Fibroblast of skin of right biceps (primary cell): ENCODE measurements at regions not wholly inside any gene's neighbourhood (a gene's known extent, or its start where the extent isn't known, plus 50 kb on each side); places are given as distances from the start of the nearest gene placed in this dataset.

Source experiments
- DNase-seq: peaks from one replicate; pipeline ENCODE4 v3.0.0-alpha.2; 2013

DNA sequence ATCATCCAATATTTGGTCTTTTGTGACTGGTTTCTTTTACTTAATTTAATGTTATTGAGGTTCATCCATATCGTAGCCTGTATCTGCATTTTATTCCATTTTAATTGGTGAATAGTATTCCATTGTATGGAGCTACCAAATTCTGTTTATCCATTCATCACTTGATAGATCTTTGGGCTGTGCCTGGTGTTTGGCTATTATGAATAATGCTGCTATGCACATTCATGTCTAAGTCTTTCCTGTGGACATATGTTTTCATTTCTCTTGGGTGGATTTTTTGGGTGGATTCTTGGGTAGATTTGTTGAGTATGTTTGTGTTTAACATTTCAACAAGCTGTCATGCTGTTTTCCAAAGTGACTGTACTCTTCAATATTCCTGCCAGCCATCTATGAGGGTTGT lies 52.5 kb upstream of the NEDD4L start:
- no peak for DNase-seq

DNA sequence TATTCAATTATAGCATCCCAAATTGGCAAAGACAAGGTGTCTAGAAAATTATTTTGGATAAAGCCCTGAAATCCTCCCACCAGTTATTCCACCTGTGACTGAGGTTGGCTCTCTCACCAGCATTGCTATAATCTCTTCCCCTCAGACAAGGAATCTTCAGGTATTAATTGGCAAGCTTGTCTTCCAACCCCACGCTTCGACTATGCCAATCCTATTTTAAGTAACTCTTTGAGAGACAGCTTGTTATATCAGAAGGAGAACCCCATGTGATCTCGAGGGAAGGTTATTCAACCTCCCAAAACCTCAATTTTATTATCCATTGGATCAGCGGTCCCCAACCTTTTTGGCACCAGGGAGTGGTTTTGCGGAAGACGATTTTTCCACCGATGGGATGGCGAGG lies 54.5 kb upstream of the NEDD4L start:
- no peak for DNase-seq

DNA sequence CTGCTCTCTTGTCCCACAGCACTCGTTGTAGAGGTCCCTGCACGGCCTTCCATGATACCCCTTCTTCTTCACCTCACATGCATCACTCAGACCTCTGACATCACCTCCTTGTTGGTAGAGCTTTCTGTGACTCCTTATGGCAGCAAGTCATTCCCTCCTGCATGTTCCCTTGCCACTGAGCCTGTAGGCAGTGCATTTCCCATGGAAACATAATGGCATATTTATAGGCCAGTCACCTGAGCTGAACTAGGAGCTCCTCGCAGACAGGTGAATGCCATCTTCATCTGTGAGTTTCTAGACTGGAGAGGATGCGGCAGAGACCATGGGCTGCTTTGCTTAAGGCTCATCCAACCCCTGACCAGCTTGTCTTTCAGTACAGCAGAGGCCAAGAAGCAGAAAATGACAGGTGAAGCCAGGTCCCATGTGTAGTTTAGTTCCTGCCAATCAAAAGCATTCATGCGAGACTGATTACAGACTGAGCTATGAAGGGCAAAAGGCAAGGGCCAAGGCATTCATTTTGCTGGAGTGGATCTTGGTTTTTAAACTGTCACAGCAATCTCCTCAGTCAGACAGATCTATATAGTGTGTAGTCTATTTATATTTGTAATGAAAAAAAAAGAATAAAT lies 59.4 kb upstream of the NEDD4L start:
- no peak for DNase-seq

DNA sequence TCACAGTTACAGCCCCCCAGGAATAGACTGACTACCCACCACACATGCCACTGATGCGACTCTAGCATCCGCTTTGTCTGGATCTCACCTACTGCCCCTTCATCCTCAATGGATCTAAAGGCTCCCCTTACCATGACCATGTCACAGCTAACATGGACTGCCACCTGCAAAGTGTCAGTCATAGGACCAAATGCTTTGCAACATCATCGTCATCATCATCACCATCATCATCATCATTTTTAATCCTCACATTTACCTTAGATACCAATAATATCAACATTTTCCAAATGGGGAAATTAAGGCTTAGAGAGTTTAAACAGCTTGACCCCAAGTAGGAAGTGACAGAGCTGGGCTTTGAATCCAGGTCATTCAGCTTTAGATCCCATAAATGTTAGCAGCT lies 60.1 kb upstream of the NEDD4L start:
- DNase-seq = no peak

DNA sequence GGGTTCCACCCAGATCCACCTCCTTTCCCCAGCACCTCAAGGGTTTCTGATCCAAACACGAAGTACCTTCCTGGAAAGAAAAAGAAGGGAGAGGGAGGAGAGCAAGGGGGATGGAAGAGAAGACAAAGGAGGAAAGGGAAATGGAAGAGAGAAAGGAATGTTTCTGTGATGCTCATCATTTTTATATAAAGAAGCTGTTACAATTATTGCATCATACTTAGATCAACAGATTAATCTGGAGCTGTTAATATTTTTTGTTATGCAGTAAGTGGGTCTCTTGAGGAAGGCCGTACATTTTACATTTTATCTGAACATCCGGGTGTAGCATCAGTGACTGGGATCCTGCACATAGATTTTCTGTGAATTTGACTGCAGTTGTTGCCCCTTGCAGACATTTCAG lies 60.6 kb upstream of the NEDD4L start:
- DNase-seq = no peak

DNA sequence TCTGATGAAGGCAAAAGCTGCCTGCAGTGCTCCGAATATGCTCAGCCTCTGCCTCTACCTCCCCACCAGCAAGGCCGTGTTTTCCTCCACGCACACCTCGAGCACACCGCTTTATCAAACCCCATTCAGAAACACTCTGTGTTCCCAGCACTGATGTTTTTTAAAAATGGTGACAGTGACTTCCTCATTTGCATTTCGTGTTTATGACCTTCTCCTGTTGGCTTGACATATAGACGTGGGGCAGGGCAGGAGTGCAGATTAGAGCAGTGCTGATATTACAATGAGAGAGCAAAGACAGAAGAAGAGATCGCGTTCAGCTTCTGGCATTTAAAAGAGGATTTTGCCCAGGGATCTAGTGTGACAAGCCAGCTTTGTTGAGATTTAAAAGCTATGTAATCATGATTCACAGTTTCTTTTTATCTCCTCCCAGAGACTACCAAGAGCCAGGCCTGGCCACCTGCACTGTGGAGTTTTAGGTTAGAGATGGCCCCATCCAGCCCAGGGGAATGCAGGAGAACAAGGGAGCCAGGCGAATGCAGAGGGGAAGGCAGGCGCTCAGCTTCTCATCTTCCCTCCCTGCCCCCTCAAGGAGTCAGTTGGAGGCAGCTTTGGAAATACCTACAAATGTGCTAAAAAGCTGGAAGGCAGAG lies 61.5 kb upstream of the NEDD4L start:
- DNase-seq = no peak

DNA sequence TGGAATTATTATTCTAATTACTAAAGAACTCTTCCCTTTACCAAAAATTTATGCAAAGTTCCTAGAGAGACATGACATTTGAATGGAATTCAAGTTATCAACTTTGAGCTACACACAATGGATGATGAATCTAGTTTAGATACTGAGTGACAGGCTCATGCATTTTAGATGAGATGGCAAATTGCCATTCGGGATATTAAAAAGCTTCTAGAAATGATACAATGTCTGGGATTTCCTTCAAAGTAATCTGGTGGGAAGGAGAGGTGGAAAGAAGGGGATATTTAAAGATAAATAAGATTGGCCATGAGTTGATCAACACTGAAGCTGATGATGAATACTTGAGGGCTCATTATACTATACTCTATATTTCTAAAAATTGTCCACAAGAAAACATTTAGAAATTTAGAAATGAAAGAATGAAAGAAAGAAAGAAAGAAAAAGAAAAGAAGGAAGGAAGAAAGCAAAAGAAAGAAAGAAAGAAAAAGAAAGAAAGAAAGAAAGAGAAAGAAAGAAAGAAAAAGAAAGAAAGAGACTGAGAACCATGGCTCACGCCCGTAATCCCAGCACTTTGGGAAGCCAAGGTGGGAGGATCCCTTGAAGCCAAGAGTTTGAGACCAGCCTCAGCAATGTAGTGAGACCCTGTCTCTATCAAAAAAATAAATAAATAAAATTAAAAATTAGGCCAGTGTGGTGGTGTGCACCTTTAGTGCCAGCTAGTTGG lies 62.6 kb upstream of the NEDD4L start:
- DNase-seq = no peak

DNA sequence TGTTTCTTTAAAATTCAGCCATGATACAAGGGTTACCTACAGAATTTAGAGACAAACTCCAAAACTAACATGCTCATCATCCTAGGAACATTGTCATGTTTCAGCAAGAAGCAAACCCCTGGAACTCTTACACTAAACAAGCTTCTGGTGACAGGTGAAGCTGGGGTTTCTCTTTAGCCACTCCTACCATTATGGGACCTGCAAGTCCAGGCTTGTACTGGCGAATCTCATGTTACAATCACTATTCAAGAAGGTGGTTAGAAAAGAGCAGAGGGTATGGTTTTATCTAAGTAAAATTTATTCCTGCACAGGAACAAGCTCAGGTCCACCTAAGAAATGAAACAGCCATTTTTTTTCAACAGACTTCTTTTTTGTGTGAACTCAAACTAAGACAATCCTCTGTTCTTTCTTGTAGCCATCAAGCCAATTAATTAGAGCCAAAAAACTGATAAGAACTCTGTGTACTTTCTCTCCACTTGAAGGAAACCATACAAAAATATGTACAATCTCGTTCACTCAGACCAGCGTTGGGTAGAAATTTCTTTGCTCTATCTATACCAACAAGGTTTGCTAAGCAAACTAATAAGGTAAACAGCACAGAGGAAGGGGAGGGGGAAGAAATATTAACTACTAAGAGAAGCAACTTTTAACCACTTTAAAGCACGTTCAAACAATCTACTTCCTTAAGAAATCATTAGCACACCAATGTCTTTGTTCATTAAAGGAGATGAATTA lies 63.3 kb upstream of the NEDD4L start:
- no peak for DNase-seq

DNA sequence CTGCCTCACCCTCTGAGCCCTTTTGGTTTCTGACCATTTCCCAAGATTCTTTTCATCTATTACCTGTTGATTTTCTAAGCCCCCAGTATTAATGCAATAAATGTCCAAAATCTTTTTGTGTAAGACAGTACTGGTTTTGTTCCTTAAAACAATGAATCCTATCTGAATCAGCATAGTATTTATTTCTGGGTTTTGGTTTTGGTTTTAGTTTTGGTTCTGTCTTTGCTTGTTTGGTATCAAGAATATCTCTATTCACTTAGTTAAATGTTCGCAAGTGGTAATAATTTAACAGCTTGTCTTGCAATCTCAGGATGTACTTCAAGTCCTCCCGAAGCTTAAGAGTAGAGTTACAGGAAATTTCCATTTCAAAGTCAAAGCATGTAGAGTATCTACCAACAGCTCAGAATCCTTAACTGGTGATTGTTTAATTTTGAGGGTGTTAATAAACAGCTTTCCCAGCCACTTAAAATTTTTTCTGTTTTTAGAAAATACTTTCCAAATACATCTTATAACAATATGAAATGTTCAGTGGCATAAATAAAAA lies 67.7 kb upstream of the NEDD4L start:
- DNase-seq = no peak

DNA sequence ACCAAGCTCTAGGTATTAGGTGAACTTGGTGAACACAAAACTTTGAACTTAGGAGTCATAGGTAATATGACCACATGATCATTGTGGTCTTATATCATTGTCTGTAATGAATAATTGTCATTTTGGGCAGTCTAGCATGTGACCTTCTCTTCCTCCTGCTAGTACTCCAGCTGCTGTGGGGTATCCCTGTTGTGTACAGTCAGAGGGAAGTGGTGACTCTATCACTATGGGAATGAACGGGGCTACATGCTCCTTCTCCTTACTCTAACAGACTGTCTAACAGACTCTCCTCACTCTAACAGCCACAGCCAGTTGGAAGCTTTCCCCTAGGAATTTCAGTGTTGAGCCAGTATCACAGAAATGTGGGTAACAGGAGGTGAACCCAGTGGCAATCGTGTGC lies 68.2 kb upstream of the NEDD4L start:
- DNase-seq = no peak

DNA sequence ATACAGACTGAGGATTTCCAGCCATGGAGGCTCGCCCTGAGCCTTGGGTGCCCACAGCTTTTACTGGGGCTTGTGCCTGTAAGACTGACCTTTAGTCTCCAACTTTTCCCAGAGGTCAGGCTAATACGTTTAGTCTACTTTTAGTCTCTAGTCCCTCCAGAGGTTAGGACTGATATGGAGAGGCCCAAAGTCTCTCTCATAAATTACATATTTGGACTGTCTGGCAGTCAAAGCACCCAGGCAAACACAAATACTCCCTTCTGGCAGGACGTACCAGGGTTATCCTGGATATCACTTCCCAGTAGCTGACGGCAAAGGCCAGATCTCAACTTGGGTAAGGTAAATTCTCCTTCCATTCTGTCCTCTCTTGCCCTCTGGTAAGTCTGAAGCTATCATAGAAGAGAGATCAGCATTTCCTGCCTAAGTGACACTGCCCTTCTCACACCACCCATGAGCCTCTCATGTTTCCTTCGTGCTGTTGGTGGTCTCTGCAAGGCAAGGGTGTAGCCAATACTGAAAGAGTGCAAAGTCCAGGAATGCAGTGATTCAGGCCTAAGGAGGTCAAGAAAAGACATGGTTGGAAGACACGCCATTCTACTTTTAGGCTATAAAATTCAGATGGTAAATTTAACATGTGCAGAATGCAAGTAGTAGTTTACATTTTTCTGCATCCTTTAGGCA lies 69.3 kb upstream of the NEDD4L start:
- DNase-seq = no peak

DNA sequence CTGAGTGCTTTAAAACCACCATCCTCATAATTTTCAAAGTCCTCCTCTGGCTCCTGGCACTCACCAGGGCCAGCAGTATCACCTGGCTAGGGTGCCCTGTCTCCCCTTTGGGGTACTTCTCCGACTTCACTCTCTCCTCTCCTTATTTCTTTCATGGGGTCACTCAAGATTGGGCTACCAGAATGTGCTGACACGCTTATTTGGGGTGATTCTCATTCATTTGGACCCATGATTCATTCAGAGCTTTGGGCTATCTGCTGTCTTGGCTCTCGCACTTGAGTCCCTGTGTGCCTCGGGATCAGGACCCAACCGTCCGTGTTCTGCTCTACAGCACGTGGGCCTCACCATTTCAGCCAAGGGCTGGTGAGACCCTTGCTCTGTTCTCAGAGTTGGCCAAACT lies 70.1 kb upstream of the NEDD4L start:
- no peak for DNase-seq

DNA sequence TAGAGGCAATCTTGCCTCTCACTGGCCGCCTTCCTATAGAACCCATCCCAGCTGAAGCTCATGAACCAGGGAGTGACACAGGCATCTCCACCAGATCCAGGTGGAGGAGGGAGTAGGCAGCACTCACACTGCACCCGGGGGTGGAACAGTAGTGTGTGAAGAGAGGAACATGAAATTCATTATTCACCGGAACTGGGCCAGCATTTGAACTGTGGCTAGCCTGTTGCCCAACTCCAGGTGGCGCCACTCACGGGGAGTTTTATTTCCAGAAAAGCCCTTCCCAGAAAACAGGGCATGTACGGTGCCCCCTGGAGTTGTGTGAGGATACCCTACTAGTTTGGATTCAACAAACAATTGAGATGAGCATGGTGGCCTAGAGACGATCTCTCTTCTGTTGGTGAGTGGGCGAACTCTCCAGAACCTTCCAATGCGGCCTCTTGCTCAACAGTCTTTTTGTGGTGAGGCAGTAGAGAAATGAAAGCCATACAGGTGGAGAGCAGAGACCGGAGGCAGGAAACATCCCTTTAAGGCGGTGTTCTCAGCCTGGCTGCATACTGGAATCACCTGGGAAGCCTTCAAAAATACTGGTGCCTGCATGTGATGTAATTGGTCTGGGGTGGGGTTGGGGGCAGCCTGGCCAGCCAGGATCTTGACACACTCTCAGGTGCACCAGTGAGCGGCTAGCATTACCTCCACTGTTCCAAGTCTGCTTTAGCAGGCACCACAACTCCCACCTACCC lies 73.5 kb upstream of the NEDD4L start:
- no peak for DNase-seq

DNA sequence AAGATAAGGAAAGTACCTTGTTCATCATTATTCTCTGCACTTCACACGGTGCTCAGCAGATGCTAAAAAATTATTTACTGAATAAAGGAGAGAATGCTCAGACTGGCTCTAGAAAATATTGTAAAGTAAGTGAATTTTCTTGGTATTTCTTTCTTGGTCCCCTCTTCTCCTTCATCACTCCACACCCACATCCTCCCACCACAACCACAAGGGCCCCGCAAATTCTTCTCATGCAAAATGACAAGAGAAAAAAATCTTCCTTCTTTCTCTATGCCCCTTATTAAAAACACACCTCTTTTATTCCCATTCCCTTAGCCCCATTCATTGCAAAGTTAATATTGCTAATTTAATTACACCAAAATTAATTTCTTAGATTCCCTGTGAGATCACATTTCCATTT lies 74.2 kb upstream of the NEDD4L start:
- DNase-seq = no peak

DNA sequence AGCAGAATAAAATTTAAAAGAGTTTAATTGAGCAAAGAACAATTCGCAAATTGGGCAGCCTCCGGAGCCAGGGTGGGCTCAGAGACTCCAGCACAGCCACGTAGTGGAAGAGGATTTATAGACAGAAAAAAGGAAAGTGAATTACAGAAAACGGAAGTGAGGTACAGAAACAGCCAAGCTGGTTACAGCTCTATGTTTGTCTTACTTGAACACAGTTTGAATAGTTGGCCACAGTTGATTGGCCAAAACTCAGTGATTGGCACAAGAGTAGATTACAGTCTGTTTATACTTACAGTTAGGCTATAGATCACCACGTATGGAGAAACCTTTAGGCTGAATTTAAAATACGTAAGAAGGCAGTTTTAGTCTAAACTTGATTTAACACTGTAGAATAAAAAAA lies 78.8 kb upstream of the NEDD4L start:
- DNase-seq = no peak

DNA sequence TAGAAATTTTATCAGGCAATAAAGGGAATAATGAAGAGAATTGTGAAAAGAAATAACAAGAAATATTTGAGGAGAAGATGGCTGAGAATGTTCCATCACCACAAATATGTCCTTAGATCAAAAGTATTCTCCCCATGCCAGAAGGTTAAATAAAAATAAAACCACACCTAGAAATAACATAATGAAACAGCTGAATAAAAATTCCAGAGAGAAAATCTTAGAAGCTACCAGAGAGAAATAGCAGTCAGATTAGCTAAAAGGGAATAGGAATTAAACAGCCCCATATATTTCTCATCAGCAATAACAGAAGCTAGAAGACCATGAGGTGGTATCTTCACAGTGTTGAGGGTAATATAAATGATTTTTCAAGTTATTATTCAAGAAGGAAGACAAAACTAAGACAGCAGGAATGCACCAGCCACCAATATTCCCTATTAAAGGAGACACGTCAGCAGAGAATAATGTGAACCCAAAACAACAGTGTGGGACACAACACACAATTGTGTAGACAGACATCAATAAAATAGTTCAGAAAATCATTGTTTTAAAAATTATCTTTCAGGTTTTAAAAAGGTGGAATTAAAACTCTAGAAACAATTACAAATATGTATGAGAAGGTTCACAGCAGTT lies 82.0 kb upstream of the NEDD4L start:
- DNase-seq = peak; percentile 20

DNA sequence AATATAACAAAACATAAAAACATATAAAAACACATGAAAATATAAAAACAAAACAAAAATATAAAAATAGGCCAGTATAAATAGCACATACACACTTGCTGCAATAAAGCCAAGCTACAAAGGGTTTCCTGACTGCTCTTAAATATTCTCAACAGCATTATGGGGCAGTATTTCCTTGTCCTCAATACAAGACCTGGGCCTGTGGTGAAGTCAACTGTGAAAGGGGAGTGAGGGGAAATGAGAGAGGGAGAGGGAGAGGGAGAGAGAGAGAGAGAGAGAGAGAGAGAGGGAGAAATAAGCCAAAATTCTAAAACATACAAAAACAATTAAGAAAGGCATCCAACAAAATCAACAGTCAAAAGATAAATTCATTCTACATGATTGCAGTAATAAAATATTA lies 82.6 kb upstream of the NEDD4L start:
- no peak for DNase-seq

DNA sequence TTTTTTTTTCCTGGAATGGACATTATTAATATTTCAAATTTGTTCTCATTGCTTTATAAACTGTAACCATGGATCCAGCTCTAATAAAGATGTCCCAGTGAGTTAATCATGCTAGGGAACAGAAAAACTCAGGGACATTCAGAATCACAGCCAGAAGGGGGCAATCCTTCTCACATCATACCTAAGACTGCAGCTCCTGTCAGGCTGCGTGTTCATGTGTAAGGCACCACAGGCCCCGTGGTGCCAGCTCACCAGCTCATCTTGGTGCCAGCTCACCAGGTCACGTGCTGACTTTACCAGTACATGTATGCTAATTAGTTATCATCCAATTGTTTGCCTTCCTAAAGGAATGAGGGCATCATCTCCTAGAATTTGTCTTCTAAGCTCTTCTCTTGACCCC lies 84.7 kb upstream of the NEDD4L start:
- peak; percentile 53 for DNase-seq

DNA sequence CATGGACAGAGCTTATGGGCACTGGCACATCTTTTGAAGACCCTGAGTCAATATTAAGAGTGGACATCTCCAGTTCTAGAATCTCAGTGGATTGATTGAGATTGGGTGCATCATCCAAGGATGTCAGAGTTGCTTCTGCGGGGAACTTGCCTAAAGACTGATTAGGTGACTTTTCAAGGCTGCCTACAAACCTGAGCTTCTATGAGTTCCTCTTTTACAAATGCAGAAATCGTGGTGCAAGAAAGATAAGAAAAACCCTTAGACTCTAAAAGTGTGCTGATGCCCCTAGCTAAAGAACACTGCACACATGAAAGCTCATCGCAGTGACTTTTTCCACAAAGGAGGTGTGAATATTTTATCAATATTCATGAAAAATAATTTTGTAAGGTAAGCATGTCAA lies 86.8 kb upstream of the NEDD4L start:
- DNase-seq = no peak

DNA sequence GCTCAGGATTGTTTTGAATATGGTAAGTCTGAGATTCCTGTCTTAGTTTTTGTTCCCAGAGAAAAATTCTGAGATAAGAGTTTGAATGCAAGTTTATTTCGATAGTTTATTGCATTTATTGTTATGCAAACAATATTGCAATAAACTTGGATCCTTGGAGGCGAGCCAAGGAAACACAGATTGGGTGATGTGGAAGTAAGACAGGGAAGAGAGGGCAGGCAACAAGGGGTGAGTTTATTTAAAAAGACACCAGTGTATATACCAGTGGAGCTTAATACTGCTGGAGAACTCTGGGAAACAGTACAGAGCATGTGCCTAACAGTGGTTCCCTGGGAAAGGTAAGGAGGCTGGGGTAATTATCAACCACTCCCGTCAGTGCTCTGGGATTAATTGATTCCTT lies 87.5 kb upstream of the NEDD4L start:
- DNase-seq = no peak

DNA sequence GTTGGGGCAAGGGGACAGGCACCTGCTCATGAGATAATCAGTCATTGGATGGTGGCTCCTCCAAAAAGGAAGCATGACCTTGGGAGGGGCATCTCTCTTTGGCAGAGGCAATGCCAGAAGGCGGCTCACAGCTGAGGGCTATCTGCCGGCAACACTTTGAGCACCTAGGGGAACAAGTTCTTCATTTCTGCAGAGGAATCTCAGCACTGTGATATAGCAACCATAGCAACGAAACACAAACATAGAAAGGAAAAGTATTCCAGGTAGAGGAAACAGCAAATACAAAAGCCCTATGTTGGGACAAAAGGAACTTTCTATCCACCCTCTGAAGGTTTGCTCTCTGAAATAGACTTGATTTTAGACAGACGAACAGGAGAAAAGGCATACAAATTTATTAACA lies 89.1 kb upstream of the NEDD4L start:
- DNase-seq = no peak

DNA sequence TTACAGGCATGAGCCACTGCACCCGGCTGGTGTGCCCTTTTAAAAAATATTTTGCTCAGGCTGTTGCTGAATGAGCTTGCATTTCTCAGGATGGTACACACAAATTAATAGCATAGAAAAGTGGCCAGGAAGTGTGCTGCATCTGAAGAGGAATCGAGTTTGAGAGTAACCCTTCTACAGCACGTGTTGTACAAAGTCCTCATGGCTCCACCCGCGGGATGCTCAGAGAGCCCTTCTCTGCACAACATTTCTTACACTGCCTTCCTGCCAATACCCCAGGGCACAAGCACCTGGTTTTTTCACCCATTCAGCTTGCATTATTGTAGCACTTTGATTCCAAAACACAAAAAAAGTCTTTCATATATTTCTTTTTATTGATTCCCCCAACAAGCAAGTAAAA lies 90.1 kb upstream of the NEDD4L start:
- no peak for DNase-seq
